ENCODE measurements at regions not wholly inside any gene's neighbourhood (a gene's known extent, or its start where the extent isn't known, plus 50 kb on each side); places are given as distances from the start of the nearest gene placed in this dataset.
"Not testable (repeated sequence)": the region's sequence is repeated elsewhere in the genome, so short reads cannot be mapped to it uniquely, and the experiment has no call there.

DNA sequence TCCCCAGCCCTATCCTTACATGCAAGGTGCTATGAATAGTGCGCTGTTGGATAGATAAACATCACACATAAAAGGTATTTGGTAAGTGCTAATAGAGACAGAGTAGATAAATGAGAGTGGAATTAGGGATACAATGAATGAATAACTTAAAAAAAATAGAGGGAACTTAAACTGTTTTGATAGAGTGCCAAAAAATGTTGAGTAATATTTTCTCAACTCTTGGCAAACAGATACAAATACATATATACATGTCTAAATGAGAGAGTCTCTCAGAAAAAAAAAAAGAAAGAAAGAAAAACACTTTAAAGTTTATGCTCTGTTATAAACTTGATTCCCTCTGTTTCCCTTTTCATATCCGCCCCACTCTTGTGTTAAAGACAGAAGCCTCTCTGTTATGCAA, 667.4 kb downstream of the ROBO2 start:
- no peak for DNase-seq

DNA sequence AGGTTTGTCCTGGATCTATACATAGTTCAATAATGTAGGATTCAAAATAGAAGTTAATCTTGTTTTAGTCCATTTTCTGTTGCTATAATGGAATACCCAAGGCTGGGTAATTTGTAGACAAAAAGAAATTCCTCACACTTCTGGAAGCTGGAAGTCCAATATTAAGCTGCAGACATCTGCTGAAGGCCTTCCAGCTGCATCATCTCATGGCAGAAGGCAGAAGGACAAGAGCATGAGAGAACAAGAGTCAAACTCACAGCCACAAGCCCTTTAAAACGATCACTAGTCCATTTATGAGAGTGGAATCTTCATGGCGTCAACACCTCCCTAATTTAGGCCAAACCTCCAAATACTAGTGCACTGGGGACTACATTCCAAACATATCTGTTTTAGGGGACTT, 669.3 kb downstream of the ROBO2 start:
- no peak for DNase-seq

DNA sequence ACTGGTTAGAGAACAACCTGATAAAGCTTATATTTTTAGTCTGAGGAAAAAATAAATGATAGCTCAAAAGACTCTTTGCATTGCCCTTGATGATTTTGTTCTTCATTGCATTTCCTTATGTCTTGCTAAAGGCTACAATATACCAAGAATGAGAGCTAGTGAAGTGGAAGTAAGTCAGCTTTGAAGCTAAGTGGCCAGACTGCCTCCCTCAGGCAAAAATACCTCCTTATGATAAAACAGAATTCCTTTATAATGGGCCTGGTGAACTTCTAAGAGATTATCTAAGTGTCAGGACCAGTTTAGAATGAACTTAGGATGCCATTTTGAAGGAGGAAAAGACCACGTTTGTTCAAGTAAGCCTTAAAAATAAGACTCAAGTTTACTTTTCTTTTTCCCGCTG, 678.4 kb downstream of the ROBO2 start:
- no peak for DNase-seq

DNA sequence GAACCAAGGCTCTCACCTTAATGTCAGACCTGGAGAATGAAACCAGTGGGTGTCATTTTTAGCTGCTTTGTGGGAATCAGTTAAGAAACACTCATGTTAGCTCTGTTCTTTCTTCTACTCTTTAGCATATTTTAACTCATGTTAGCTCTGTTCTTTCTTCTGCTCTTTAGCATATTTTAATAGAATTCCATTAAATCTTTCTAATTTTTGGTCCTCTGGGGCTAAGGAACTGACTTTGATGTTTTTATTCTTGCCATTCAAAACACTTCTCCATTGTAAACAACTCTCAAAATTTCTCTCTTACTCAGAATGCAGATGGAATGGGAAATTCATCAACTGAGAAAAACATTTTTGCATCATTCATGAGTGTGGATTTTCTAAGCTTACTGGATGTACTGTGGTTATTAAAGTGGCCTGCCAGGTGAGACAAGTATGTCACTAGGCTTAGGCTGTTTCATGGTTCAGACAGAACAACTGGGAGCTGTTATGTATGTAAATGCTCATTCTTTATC, 680.6 kb downstream of the ROBO2 start:
- DNase-seq, result no peak

DNA sequence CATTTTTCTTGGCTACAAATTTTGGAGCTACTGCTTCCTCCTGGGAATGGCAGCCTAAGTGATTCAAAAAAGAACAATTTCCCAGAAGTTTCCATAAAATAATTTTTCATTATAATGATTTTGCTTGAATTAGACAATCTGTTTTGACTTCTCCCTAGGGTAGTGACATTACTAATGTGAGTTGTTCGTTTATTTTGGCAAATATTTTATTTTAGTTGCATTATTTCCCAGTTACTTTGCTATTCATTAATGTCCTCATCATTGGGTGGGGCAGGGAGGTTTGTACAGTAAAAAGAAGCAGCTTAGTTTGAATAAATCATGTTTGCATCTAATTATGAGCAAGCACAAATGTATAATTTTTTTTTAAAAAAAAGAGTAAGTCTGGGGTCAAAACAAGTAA, 686.6 kb downstream of the ROBO2 start:
- DNase-seq, result no peak

DNA sequence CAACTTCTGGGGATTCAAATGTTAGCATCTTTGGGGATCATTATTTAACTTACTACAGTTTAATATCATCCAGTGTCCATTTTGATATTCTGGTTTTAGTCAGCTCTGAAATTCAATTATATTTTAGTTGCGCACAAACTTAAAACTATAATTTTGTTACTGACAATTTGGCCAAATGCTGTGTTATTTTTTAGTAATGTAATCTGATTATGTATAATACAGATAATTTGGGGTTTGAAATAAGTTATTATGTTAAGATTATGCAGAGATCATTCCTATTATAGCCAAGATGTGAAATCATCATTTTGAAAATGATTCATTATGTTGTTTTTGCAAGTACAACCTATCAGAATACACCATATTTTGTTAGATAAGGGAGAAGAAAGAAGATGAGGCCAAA, 706.1 kb downstream of the ROBO2 start:
- no peak for DNase-seq

DNA sequence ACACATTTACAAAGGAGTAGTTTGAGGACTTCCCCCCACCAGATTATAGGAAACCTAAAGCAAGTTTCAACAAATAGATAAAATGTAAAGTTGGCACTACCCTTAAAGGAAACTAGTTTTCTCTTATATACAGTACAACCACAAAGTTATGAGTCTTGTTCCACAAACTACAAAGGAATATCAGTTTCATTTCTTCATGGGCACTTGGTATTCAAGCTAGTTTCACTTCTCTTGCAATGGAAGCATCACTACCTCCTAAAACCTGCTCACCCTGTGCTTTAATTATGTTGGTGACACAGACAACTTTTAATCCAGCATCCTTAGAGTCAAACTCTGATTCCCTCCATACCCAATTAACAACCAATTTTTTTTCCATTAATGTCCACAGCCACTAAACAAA, 707.0 kb downstream of the ROBO2 start:
- no peak for DNase-seq

DNA sequence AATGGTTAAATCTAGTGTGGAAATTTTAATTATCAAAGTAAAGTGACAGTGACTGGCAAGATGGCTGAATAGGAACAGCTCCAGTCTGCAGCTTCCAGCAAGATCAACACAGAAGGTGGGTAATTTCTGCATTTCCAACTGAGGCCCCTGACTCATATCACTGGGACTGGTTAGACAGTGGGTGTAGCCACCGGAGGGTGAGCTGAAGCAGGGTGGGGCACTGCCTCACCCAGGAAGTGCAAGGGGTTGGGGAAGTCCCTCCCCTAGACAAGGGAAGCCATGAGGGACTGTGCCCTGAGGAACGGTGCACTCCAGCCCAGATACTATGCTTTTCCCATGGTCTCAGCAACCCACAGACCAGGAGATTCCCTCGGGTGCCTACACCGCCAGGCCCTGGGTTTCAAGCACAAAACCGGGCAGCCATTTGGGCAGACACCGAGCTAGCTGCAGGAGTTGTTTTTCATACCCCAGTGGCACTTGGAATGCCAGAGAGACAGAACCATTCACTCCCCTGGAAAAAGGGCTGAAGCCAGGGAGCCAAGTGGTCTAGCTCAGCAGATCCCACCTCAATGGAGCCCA, 716.6 kb downstream of the ROBO2 start:
- not testable (repeated sequence) for DNase-seq

DNA sequence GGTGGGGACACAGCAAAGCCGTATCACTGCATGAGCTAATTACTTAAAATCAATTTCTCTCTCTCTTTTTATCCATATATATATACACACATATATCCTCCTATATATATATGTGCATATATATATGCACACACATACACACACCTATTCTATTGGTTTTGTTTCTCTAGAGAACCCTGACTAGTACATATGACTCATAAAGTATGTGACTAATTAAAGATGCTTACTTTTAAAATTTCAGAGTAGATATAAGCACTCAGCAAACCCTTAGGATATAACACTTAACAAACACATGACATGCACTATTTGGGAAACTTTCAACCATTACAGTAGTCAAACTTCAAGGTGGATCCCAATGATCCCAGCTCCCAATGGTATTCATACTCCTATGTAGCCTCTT, 732.6 kb downstream of the ROBO2 start:
- DNase-seq, result no peak

DNA sequence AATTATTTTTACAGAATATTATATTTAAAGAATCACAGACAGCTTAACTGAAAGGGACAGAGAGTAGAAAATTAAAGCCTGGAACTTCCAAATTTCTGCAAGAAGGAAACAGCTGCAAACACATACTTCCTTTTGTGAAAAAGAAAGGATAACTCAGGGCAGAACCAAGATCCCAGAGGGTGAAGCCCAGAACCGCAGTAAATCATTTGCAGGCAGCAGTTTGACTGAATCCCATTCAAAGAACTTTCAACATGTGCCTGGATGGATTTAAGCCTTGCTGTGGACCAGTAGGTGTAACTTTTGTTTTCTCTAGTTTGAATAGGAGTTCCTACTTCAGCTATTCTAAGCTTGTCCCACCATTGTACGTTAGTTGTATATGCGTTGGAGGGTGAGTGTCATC, 733.2 kb downstream of the ROBO2 start:
- no peak for DNase-seq

DNA sequence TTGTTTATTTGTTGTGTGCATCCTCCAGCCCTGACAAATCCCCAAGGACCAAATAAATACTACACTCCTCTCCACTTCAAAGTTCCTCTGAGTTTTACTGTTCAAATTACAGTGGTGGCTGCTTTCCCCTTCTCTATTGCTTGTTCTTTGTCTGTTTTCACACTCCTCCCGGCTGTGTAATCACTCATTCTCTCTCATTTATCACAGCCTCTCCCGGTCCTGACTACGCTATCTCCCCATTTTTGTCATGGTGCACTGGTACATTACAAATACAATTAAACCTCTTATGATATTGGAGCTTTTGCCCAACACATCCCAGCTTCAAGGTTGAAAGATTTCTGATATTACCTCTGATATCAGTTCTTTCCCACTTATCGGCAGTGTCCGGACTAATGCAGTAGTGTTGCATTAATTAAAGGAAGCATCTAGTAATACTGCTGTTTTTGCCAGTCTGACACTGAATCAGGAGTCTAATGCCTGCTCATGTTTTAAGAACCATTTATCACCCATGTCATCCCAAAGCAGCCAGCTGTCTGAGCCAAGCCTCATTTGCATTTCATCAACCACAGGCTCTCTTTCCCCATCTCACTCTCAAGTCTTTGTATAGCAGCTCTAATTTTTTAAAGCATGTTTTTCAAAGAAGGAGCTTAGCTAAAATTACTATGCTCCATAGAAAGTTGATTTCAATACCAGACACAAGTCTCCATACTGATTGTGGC, 740.5 kb downstream of the ROBO2 start:
- DNase-seq, result no peak

DNA sequence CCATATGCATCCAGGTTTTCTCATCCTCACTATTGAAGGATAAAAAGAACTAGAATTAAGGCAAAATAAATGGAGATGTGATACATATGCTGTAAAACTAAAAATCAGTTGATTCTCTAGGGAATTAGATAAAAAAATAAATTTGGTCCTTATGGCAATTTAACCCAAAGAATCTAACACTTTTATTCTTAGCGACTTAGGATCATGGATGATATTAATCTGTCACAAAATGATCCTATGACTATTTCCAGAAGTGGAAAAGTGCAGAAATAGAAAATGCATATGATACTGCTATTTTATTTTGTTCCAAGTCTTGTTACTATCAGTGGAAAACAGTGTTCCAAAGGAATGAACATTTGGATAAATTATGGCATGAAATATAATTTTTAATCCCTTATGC, 746.3 kb downstream of the ROBO2 start:
- no peak for DNase-seq

DNA sequence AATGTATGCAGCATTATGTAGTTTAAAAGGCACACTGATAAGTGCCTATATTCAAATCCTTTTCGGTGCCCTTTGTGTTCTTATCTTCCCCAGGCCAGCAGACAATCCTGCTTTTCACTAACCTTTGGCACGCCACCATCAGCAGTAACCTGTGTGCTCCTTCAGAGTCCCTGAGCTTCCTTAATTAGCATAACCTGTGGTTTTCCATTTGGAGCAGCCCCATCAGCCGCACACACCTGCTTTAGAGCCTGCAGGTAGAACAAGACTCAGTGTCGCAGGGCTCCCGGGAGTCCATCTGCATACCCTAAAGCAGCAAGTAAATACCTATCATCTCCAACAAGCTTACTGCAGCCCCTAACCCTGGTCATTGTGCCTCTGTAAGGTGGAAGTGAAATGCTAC, 755.1 kb downstream of the ROBO2 start:
- DNase-seq, result peak; percentile 45

DNA sequence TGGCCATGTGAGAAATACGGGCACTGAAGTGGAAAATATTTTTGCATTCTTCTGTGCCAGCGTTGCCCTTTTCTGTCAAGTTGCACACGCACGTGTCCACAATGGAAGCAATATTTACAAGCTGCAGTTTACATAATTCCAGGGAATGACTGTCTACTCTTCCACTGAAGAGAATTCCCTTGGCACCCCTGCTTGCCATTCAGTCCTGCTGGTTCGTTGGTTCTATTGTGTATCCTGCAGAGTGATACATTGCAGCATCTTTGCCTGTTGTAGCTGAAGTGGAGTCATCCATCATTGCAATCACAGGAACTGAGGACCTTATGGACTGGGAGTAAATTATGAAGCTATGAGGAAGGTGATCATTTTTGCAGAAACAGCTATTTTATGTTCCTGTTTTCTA, 759.4 kb downstream of the ROBO2 start:
- DNase-seq, result peak; percentile 67

DNA sequence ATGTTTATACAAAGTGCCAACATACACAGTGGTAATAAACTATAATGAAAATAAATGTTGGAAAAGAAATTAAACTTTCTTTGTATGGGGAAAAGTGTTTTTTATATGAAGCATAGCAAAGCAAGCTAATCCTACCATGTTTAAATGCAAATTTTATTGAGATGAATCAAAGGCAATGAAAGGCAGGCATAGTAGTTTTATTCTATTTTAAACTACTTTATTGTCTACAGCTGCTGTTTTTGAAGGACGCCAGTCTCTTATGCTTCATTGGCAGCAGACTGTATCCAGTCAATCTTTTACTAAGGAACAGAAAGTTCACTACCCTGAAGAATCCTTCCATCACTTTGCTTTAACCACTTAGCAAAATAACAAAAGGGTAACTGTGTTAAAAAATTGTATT, 761.0 kb downstream of the ROBO2 start:
- no peak for DNase-seq

DNA sequence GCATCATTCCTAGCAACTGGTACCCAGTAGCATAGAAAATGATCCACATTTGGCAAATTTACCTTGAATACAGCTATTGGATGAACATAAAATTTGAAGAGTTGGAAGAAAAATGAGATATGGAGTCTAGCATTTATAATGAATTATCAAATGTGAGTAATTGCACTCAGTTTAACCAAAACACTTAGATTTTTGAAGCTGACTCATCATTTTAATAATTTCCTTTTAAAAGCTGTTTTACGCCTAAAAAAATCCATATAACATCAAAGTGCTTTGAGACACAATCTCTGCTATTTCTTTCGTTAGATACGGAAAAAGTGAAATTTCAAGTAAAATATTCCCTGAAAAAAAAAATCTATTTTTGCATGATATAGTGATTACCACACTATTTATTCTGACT, 767.4 kb downstream of the ROBO2 start:
- no peak for DNase-seq

DNA sequence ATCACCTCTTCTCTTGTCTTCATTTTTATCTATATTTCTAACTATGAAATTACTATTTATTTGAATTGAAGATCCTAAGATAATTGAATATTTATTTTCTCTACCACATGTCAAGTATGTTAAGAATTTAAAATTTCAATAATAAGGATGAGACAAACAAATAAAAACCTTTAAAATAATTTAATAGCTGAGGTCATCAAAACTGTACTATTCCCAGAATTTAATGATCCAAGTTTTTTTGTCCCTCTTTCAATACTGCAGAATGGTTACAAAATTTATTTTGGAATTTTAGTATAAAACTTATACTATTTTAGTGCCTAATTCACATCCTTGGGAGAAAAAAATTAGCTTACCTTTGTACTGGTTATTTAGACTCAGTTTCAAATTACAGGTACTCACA, 774.9 kb downstream of the ROBO2 start:
- DNase-seq, result no peak

DNA sequence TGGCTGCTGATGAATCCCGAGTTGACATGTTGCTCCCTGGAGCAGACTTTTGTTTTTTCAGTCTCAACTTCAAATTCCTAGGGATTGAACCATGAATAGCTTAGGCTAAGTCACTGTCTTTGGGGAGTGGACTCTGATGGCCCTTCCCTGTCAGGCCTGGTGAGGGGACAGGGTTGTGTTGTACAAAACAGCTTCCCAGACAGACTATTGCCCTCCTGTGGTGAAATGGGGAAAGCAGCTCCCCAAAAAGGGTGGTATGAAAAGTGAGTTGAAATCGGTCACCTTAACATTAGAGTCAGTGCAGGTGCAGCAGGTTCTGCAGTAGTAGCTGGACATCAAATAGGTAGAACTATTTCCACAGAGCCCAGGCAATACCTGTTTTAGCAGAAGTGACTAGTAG, 775.6 kb downstream of the ROBO2 start:
- no peak for DNase-seq

DNA sequence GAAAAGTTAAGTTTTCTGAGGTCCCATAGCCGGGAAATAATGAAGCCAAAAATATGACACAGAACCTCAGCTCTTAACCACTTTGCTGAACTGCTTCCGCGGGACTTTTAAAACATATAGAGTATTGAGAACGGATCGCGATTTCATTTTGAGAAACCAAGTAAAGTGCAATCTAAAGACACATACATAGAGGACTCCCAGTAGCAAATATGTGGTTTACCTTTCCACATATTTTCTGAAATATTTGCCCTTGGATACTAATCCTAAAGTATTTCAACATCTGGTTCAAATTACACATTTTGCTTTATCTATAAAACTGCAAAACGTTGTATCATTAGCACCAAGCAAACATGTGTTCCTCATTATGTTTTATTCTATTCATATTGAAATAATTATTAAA, 776.5 kb downstream of the ROBO2 start:
- DNase-seq, result no peak

DNA sequence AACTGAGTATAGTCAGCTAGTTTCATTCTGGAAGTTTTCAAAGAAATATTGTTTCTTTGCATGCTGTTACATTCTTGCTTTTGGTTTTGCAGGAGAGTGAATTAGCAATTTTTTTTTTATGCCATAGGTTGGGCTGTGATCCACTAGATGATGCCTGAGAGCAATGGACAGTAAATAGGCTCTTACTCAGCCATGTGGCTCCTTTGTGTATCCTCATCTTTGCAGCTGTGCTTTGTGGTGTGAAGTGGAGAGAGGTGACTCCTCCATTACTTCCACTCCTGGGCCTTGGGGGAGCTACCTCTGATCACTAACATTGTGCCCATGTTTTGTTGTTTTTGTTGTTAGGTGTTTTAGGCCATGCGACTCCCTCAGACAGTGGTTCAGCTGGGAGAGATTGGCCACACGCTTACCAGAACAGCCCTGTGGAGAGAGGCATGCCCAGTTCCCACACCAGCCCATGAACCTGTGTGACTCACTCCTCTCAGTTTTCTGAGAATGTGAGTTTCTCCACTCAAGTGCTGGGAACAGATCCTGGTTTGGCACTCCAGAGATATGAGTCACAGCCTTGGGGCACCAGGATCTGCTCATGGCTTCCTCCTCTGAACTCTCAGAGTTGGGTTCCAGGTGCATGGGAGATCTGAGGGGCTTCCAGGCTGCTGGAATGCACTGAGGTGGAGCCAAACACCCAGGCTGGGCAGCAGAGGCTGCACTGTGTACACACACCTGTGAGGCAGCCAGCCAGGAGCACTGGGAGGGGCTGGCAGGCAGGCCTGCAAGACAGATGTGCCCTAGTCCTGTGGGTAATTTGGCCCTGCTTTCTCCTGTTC, 785.3 kb downstream of the ROBO2 start:
- DNase-seq, result no peak

DNA sequence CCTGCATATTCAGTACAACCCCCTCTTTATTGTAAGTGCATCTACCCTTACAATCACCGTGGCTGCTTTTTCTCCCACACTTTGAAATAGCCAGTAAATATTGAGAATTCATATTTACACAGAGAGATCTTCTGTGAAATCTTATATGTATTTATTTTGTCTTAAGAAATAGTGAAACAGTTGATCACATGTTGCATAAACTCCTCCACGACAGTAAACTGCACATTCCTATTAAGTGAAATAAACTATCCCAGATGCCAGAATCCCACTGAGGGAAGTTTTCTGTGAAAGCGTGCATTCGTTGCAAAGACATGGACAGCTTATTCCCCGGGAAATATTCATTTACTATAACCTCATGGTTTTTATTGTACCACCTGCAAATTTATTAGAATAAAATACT, 796.0 kb downstream of the ROBO2 start:
- DNase-seq, result no peak

DNA sequence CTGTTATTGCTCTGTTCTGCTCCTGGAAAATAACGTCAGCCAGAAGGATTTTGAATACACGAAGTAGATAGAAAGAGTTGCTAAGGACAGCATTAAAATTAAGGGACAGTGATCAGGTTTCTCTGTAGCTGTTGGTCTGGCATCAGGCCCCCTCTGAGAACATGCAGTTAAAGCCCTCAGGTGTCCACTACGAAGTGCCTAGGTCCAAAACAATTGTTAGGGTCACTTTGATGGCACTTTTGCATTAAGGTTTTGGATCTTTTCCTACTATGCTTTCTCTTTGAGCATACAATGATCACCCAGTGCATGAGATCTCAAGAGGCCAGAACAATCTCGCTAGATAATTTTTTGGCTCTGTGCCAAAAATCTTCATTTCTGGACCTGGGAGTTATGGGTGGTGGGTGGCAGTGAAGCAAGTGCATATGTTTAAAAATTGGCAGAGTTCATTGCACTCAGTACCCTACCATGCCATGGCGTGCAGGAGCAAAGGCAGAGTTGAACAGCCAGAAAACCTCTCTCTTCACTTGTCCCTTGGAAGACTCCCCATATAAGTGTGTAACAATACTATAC, 797.6 kb downstream of the ROBO2 start:
- no peak for DNase-seq

DNA sequence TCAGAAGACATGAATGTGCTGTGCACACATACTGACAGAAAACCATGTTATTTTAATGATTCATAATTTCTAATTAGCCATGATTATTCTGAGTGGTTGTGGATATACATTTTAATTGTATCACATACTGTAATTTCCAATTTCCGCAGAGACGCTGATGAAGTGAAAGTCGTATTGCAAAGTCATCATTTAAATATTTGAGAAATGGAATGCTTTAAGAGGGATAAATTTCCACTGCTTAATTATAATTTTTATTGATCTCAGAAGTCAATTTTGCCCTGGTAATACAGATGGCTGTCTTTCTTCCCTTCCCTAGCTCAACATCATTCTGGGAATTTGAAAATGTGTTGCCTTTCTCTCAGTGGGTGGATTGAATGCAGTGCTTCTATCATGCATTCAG, 819.3 kb downstream of the ROBO2 start:
- no peak for DNase-seq

DNA sequence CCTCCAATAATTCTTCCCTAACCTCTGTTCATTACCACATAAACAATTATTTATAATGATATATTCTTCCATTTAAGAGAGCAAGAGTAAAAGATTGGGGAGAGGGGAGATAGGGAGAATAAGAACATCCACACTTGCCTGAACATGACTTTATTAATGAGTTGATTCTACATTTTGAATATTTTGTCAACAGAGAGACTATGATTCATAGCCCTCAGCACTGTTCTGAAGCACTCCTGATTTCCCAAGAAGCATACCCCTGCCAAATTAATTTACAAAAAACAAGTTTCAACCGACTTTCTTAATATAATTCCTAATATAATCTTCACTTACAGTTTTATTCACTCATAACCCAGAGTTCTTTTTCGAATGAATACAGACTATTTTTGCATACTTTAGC, 828.8 kb downstream of the ROBO2 start:
- no peak for DNase-seq

Data from NCI-H187 treated with DMSO at 0.1 percent for 48 hours (cell line).